Activated CD4-positive, alpha-beta T cell treated with anti-CD3 and anti-CD28 coated beads, Interleukin-2, amount 10 ng/mL, durations not matched to agents 24 days and 14 days (primary cell): ENCODE measurements at regions not wholly inside any gene's neighbourhood (a gene's known extent, or its start where the extent isn't known, plus 50 kb on each side); places are given as distances from the start of the nearest gene placed in this dataset.

ENCODE experiments used
- DNase-seq: peaks from one replicate; pipeline ENCODE4 v3.0.0; 2022
- H3K27ac Mint-ChIP-seq: one replicate; pipeline ENCODE4 v1.8.0; 2022; ENCODE audit warnings: mild to moderate bottlenecking, mixed read lengths
- H3K27me3 Mint-ChIP-seq: one replicate; pipeline ENCODE4 v1.8.0; 2022; ENCODE audit warnings: mixed read lengths
- H3K36me3 Mint-ChIP-seq: one replicate; pipeline ENCODE4 v1.8.0; 2022; ENCODE audit warnings: low read depth, mild to moderate bottlenecking, mixed read lengths
- H3K4me1 Mint-ChIP-seq: one replicate; pipeline ENCODE4 v1.8.0; 2021; ENCODE audit warnings: mixed read lengths
- H3K4me3 Mint-ChIP-seq: one replicate; pipeline ENCODE4 v1.8.0; 2022; ENCODE audit warnings: mild to moderate bottlenecking, moderate library complexity, mixed read lengths
- H3K9me3 Mint-ChIP-seq: one replicate; pipeline ENCODE4 v1.8.0; 2021; ENCODE audit warnings: mixed read lengths
- intact Hi-C: fragments of 100-400 bp; cut with micrococcal nuclease; formaldehyde crosslinking; loops from one replicate; pipeline ENCODE4 v1.15.1; 2023

DNA sequence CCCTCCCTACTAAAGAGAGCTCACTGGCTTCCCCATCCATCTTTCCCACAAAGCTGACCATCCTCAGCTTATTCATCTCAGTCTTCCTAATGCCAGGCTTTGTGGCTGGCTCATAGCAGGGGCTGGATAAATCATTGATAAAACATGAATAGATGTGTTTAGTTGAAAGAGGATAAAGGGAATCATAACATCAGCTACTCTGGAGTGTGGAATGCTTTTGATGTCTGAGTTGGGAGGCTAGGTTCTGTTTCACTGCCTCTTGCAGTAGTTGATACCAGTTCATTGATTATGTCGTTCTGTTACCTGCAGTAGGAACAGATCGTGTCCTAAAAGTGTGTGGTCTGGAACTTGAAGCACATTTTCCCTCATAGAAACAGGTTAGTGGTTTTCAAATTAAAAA lies 66.3 kb upstream of the HK2 start:
- no peaks in the 10 kb centered on the region for H3K36me3 Mint-ChIP-seq
- no peak for DNase-seq
- no peak overlapping the region for H3K27ac Mint-ChIP-seq
- H3K27me3 Mint-ChIP-seq = peaks cover 3% of the 10 kb centered on the region
- H3K4me1 Mint-ChIP-seq = peaks cover 17% of the 10 kb centered on the region
- H3K9me3 Mint-ChIP-seq = no peaks in the 10 kb centered on the region
- no peak overlapping the region for H3K4me3 Mint-ChIP-seq
- intact Hi-C loops = no loop called here

DNA sequence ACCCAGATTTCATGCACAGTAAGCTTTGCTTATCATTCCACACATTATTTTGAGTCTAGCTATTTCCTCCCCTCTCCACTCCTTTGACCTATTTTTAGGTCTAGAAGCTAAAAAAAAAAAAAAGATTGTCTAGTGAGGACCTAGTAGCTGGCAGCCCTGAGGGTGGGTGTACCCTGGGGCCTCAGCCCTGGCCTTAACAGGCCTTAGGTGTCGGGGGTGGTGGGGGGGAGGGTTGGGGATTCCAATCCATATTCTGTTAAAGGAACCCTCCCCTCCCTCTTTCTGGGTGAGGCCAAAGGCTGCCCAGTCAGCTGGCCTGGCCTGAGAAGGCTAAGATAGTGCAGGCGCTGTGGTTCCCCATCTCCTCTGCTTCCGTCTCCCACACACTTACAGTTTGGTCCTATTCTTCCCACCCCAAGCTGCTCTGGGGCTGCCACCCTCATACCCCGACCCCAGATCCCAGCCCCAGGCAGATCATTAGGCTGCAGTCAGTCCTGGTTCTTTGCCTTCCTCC lies 65.5 kb upstream of the HK2 start:
- no peak overlapping the region for H3K27ac Mint-ChIP-seq
- DNase-seq = no peak
- H3K36me3 Mint-ChIP-seq = no peaks in the 10 kb centered on the region

DNA sequence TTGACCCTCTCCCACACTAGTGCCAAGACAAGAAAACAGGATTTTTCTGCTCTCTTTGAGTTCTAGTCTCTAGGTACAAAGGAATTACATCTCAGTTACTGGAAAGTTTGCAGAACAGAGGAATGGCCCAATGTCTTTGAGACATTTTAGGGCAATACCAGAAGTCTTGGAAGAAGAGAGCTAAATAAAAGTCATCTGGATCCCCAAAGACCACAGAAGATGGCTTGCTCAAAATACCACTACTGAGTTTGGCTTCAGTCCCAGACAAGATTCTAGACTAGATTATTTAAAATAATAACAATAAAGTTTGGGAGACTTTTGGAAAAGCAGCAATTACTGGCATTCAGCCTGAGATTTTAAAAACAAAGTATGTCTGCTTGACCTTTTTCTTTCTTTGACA lies 61.9 kb upstream of the HK2 start:
- Mint-ChIP-seq H3K4me3 (no peak overlapping the region), H3K36me3 (no peaks in the 10 kb centered on the region), H3K27me3 (peaks cover 3% of the 10 kb centered on the region), H3K27ac (no peak overlapping the region), H3K9me3 (no peaks in the 10 kb centered on the region), H3K4me1 (peaks cover under 1% of the 10 kb centered on the region)
- no peak for DNase-seq
- intact Hi-C loops = no loop called here

More for the DNA sequence above, 65.5 kb upstream of the HK2 start:
- peaks cover 3% of the 10 kb centered on the region for H3K27me3 Mint-ChIP-seq
- no peaks in the 10 kb centered on the region for H3K9me3 Mint-ChIP-seq
- peaks cover 17% of the 10 kb centered on the region for H3K4me1 Mint-ChIP-seq
- no peak overlapping the region for H3K4me3 Mint-ChIP-seq
- intact Hi-C loops = no loop called here

DNA sequence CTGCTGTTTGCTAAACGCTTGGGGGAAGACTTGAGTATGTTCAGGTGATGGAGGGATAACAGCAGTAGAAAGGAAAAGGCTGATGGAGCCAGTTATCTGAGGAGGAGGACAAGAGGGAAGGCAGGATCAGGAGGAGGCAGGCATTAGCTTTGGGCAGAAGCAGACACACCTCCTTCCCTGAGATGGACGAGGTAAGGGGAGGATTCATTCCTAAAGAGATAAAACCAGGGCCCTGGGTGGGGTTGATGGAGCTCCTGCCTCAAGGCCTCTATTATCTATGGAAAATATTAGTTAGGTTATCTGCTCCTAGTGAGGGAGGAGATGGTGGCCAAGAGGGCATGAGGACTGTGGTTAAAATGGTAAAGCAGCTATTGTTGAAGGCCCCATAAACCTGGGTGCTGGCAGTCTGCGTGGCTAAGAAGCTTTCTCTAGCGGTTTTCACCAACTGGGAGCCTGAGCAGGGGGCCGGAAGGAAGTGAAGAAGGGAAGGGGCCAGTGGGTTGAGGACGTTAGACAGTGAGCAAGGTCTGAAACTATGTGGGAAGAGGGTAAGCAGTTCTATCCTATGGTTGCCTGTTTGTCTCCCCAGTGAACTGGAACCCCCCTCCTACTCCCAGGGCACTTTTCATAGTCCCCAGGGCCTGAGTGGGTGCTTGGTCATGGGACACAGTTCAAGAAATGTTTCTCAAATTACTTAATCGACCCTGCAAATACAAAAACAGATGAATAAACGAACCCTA lies 56.6 kb upstream of the HK2 start:
- peak overlapping the region; percentile 91 for H3K27ac Mint-ChIP-seq
- H3K4me3 Mint-ChIP-seq = peak overlapping the region; percentile 18
- H3K36me3 Mint-ChIP-seq = no peaks in the 10 kb centered on the region
- H3K4me1 Mint-ChIP-seq = peaks cover 11% of the 10 kb centered on the region
- H3K27me3 Mint-ChIP-seq = no peaks in the 10 kb centered on the region
- intact Hi-C loops = no loop called here
- no peaks in the 10 kb centered on the region for H3K9me3 Mint-ChIP-seq
- peak; percentile 59 for DNase-seq

DNA sequence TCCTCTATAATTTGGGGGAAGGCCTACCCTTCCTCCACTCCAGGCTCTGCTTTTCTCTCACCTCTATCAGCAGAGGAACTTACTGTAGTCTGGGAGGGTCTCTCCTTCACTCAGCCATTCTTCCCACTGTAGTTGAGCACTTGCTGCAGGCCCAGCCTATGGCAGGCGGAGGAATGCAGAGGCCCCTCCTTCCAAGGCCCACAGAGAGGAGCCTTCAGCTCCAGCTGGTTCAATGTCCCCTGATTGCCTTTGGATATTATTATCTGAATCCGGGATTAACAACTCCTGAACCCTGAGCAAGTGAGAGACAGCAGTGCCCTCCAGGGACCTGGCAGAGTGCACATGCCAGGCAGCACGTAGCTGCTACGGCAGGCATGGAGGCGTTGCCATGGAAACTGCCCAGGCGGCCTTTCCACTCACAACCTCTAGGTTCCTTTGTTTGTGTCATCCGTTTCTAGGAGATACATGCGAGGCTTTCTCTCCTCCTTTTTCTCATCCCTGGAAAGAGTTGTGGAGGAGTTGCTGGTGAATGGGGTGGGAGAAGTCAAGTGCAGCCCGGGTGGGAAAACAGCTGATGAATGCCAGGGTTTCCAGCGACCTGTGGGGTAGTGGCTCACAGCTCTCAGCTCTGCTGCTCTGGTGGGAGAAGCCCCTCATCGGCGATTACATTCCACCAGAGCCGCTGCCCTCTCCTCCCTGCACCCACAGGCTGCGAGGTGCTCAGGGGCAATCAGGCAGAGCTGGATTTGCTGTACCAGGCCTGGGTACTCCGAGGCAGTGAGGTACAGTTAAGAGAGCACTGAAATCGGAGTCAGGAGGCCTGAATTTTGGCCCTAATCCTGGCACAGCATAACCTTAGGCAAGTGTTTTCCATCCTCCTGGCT lies 55.3 kb upstream of the HK2 start:
- H3K9me3 Mint-ChIP-seq = no peaks in the 10 kb centered on the region
- intact Hi-C loops = no loop called here
- peaks cover 11% of the 10 kb centered on the region for H3K4me1 Mint-ChIP-seq
- DNase-seq = no peak
- H3K36me3 Mint-ChIP-seq = no peaks in the 10 kb centered on the region
- H3K27me3 Mint-ChIP-seq = no peaks in the 10 kb centered on the region
- no peak overlapping the region for H3K4me3 Mint-ChIP-seq
- H3K27ac Mint-ChIP-seq = peak overlapping the region; percentile 3

DNA sequence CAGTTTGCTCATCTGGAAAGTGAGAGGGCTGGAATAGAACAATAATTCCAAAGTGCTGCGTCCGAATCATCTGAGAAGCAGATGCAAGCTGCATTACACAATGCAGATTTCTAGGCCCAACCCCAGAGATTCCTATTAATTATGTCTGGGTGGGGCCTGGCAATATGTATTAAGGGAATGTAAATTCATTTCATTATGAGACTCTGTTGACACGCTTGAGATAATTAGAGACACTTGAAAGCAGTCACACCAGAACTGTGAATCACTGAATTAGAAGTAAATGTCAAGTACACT lies 54.7 kb upstream of the HK2 start:
- Mint-ChIP-seq H3K9me3 (no peaks in the 10 kb centered on the region), H3K36me3 (no peaks in the 10 kb centered on the region), H3K4me3 (no peak overlapping the region), H3K27me3 (no peaks in the 10 kb centered on the region), H3K27ac (no peak overlapping the region), H3K4me1 (peaks cover 11% of the 10 kb centered on the region)
- intact Hi-C loops = no loop called here
- DNase-seq = no peak

DNA sequence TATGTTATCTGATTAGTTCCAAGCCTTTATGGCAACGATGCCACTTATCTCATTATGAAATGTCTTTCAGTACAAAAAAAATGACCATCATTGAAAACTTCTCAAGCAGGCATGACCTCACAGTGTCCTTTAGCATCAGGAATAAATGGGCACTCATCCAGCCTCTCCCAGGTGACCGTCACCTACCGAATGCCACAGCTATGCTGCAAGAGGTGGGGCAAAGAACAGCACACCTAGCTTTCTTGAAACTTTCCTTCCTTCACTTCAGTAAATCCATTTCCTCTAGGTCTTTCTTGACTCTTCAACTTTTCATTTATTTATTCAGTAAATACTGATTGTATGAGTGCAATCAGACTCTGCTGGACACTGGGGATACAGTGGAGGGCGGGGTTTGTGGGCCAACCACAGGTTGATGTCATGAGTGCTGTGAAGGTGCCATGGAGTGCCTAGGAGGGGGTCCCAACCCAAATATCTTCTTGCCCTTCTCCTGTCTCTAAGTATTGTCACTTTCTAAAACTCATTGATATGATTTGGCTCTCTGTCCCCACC lies 54.3 kb upstream of the HK2 start:
- H3K36me3 Mint-ChIP-seq = no peaks in the 10 kb centered on the region

More for the DNA sequence above, 54.3 kb upstream of the HK2 start:
- Mint-ChIP-seq H3K27ac (no peak overlapping the region), H3K9me3 (no peaks in the 10 kb centered on the region), H3K4me1 (peaks cover 11% of the 10 kb centered on the region), H3K4me3 (no peak overlapping the region), H3K27me3 (no peaks in the 10 kb centered on the region)
- no peak for DNase-seq
- intact Hi-C loops = no loop called here
